NCI-H226 (cell line): ENCODE measurements at regions not wholly inside any gene's neighbourhood (a gene's known extent, or its start where the extent isn't known, plus 50 kb on each side); places are given as distances from the start of the nearest gene placed in this dataset.

ENCODE experiments used
- DNase-seq: peaks from one replicate; pipeline ENCODE4 v3.0.0-alpha.2; 2015

DNA sequence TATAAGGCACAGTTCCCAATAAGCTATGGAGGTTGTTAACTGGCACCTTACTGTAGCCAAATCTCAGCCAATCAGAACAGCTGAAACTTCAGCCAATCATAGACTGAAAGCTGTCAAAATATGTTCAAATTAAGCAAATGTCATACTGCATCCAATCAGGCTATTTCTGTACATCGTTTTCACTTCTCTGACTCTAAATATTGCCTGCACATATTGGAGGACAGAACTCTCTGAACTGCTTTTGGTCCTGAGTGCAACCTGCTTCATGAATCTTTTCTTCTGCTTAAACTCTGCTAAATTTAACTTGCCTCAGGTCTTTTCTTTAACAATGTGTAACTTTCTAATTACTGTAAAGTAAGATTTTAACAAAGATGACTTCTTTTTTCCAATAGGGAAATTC is 1198.9 kb upstream of the PCDH7 start:
- no peak for DNase-seq

GRCh38 chr4:29536745-29537144 is 1183.4 kb upstream of the PCDH7 start:
- no peak for DNase-seq

GRCh38 chr4:29538889-29539646 is 1181.1 kb upstream of the PCDH7 start:
- DNase-seq: no peak

DNA sequence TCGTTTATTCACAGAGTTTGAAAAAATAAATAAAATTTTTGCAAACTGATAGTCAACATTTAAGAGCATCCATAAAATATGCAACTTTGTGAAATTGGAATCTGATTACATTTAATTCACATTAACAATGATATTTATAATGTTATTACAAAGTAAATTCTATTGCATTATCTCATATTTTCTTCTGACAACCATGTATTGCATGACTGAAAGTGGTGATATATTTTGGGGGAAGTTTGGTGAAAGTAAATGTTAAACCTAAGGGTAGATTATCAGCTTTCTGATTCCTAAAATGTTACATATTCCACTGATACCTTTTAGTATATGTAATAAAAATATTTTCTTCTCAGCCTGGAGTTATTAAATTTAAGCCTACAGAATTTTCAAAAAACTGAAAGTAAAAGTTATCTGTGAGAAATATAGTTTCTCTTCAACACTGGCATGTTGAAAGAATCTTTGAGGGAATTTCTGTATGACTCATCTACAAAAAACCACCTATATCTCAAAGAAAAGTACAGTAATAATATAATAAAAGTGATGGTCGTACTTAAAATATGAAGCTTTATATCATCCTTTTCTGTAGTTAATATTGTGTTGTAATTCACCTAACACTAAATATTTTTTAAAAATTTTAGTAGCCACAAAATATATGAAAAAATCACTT is 1179.6 kb upstream of the PCDH7 start:
- no peak for DNase-seq

DNA sequence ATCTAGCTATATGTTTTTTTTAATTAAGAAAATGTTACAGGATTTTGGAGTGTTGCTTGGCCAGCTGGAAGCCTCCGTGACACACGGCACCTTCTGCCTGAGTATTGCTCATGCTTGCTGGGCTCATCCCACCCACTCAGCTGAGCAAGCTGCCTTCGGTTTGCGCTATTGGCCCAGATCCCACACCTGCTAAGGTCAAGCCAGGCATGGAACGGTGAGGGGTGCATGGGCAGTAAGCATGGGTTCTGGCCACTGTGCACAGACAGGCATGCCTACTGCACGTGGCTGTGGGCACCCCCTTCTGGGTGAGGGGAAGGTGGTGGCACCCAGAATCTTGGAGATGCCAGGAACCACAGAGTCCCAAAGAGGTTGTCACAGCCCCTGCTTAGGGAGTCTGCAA is 1178.4 kb upstream of the PCDH7 start:
- no peak for DNase-seq

- peak; percentile 79 for DNase-seq
These were observed 1170.8 kb upstream of the PCDH7 start for GRCh38 chr4:29549342-29549741.

GRCh38 chr4:29551821-29552220 is 1168.3 kb upstream of the PCDH7 start:
- no peak for DNase-seq

- DNase-seq: peak; percentile 66
These were observed 1166.3 kb upstream of the PCDH7 start for GRCh38 chr4:29553846-29554245.

DNA sequence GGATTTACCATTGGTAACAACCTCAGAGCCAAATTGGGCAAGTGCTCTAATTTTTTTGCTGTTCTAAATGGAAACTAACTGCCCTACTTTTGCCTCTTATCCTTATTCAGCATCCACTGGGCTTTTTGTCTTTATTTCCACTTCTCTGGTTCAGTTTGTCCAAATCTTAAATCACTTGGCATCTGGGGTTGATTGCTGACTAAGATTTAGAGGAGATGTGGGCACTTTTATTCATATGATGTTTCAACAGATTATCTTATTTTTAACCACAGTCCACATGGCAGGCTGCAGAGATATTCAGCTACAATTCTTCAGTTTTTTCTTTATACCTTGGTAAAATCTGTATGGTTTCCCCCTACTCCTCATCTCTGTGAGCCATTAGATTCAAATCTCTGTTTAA is 1161.4 kb upstream of the PCDH7 start:
- no peak for DNase-seq

- DNase-seq: no peak
These were observed 1160.9 kb upstream of the PCDH7 start for GRCh38 chr4:29559286-29559685.

DNA sequence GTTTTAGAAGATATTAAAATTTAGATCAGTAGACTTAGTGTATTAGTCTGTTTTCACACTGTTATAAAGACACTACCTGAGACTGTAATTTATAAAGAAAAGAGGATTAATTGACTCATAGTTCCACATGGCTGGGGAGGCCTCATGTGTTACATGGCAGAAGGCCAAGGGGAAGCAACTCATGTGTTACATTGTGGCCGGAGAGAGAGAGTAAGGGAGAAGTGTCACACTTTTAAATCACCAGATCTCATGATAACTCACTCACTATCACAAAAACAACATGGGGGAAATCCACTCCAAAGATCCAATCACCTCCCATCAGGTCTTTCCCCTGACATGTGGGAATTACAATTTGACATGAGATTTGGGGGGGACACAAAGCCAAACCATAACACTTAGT is 1159.7 kb upstream of the PCDH7 start:
- DNase-seq: no peak

- DNase-seq: no peak
These were observed 1154.9 kb upstream of the PCDH7 start for GRCh38 chr4:29565256-29565655.

DNA sequence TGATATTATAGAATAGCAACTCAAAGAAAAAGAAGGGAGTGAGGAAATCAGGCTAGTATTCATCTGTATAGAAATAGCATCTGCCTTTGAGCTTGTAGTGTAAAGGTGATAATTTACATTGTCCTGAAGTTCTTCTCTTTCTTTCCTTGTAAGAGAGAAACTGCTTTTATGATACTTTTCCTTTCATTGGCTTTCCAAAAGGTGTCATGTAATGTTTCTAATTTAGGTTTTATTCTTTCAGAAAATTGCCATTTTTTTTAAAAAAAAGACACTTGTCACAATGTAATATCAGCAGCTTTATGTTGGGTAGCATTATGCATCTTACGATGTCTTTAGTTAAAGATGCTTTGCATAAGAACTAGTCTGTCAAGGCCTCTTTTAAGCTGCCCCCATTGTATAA is 1153.8 kb upstream of the PCDH7 start:
- no peak for DNase-seq

DNA sequence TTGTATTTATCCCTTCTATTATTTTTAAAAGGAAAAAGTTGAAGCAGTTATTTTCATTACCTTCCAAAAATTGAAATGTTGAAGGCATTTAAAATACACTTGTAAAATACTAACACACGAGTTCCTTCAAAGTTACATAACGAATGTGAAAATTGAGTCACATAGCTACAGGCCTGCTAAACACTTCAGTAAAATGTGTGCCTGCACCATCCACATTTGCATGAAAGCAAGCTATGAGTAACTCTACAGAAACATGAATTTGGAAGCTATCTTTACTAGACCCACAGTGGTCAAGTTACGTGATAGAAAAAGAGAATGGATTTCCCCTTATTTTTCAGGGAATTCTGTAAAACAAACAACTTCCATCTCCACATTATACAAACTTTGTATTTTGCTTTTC is 1148.8 kb upstream of the PCDH7 start:
- DNase-seq: no peak

DNA sequence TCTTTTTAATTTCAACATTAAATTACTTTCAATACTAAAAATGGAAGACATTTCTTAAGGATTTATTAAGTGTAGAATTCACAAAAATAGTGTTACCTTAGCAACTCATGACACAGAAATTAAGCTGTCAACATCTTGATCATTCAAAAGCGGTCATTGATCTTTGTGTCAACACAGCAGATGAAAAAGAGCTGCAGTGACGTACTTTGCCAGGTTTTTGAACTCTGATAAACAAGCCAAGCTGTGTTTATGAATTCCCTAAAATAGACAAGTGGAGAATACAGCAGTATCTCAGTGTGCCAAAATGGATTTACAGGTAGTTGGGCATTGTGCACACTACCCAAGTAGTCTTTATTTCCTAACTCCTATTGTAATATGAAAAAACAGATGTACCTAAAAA is 1141.8 kb upstream of the PCDH7 start:
- DNase-seq: no peak

- DNase-seq: peak; percentile 62
These were observed 1138.7 kb upstream of the PCDH7 start for GRCh38 chr4:29581457-29581856.

GRCh38 chr4:29588617-29589016 is 1131.6 kb upstream of the PCDH7 start:
- DNase-seq: no peak

DNA sequence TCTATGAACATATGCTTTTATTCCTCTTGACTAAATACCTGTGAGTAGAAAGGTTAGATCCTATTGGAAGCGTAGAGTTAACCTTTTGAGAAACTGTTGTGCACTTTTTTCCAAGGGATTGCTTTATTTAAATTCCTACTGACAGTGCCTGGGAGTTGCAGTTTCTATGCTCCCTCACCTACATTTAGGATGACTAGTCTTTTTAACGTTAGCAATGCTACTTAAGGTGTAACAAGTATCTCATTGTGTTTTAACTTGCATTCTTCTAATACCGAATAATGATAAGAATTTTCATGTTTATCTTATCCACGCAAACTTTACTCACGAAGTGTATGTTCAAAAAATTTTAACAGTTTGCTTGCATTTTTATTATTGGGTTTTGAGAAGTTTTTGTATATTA is 1123.9 kb upstream of the PCDH7 start:
- DNase-seq: no peak

- DNase-seq: no peak
These were observed 1101.0 kb upstream of the PCDH7 start for GRCh38 chr4:29619168-29619567.

- no peak for DNase-seq
These were observed 1088.0 kb upstream of the PCDH7 start for GRCh38 chr4:29632199-29632598.

GRCh38 chr4:29636961-29637360 is 1083.2 kb upstream of the PCDH7 start:
- no peak for DNase-seq

GRCh38 chr4:29653221-29653620 is 1066.9 kb upstream of the PCDH7 start:
- DNase-seq: no peak

DNA sequence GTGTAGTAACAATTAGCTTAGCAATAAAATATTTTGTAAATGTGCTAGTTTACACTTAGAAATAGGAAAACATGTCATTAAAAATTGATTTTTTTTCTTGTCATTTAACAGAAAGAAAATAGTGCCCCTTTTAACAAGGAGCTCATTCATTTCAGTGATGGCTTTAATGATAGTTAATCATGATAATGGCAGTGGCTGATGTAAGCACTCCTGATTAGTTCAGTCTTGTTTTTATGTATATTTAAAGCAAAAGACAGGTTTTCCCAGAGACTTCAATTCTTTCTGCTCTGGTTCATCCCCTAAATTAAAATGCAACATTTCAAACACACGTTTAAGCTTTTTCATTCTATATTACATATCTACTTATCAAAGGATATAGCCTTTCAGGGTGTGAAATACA is 1039.5 kb upstream of the PCDH7 start:
- DNase-seq: no peak

DNA sequence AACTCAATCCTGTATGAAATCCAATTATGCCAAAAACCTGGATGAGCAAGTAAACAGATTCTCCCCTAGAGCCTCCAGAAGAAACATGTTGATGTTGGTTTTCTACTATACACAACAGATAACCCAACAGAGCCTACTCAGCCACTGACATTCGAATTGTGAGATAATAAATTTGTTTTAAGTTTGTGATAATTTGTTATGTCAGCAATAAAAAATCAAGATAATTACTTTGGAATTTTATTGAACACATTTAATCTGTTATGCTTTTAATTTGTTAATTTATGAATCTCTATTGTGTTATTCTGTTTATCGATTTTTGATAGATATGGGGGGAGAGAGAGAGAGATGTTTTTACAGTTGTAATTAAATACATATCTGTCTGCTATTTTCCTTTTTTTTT is 1016.1 kb upstream of the PCDH7 start:
- no peak for DNase-seq

DNA sequence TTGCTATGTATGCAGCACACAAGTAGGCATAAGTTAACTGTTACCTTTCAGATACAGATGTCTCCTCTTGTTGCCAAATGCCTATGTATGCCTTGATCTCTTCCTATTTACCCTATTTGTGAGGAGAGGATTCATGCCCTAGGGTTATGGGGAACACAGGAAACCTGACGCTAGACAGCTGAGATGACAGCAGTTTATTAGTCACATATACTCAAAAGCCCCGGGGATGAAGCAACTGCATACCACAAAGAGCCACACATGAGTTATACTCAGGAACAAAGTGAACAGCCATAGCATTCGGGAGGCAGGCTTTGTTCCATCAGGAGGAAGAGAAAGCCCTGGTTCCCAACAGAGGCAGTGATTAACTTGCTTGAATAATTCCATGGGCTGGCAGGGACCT is 1011.7 kb upstream of the PCDH7 start:
- peak; percentile 55 for DNase-seq
